ENCODE measurements at regions not wholly inside any gene's neighbourhood (a gene's known extent, or its start where the extent isn't known, plus 50 kb on each side); places are given as distances from the start of the nearest gene placed in this dataset.
A peak's percentile ranks its signal among the peaks of the same experiment; 100 is the strongest.

- DNase-seq (ENCODE audit: low read depth in 2 of 2), result no peak
Measured at GRCh38 chr4:112894480-112894879, 155.0 kb upstream of the ANK2 start.

- DNase-seq (ENCODE audit: low read depth in 2 of 2), result no peak
Measured at GRCh38 chr4:112894951-112895350, 154.5 kb upstream of the ANK2 start.

GRCh38 chr4:112895811-112896608 is 153.4 kb upstream of the ANK2 start:
- DNase-seq (ENCODE audit: low read depth in 2 of 2), result no peak

GRCh38 chr4:112896609-112897190 is 152.8 kb upstream of the ANK2 start:
- no peak for DNase-seq (ENCODE audit: low read depth in 2 of 2)

- no peak for DNase-seq (ENCODE audit: low read depth in 2 of 2)
Measured at GRCh38 chr4:112897543-112897942, 151.9 kb upstream of the ANK2 start.

- no peak for DNase-seq (ENCODE audit: low read depth in 2 of 2)
Measured at GRCh38 chr4:112898357-112899141, 150.9 kb upstream of the ANK2 start.

GRCh38 chr4:112900416-112900815 is 149.0 kb upstream of the ANK2 start:
- DNase-seq (ENCODE audit: low read depth in 2 of 2), result no peak

- no peak for DNase-seq (ENCODE audit: low read depth in 2 of 2)
Measured at GRCh38 chr4:112901962-112902411, 147.5 kb upstream of the ANK2 start.

- DNase-seq (ENCODE audit: low read depth in 2 of 2), result no peak
Measured at GRCh38 chr4:112905728-112906127, 143.7 kb upstream of the ANK2 start.

GRCh38 chr4:112908511-112908910 is 140.9 kb upstream of the ANK2 start:
- DNase-seq (ENCODE audit: low read depth in 2 of 2), result no peak

GRCh38 chr4:112910109-112910736 is 139.2 kb upstream of the ANK2 start:
- DNase-seq (ENCODE audit: low read depth in 2 of 2), result peak; percentile 68 to 69

GRCh38 chr4:112916868-112917267 is 132.6 kb upstream of the ANK2 start:
- DNase-seq (ENCODE audit: low read depth in 2 of 2), result peak; percentile 25 to 34

- DNase-seq (ENCODE audit: low read depth in 2 of 2), result no peak
Measured at GRCh38 chr4:112923516-112923915, 125.9 kb upstream of the ANK2 start.

GRCh38 chr4:112926819-112927218 is 122.6 kb upstream of the ANK2 start:
- no peak for DNase-seq (ENCODE audit: low read depth in 2 of 2)

GRCh38 chr4:112927544-112927943 is 121.9 kb upstream of the ANK2 start:
- DNase-seq (ENCODE audit: low read depth in 2 of 2), result no peak

- no peak for DNase-seq (ENCODE audit: low read depth in 2 of 2)
Measured at GRCh38 chr4:112931001-112931400, 118.5 kb upstream of the ANK2 start.

- no peak for DNase-seq (ENCODE audit: low read depth in 2 of 2)
Measured at GRCh38 chr4:112933790-112934189, 115.7 kb upstream of the ANK2 start.

GRCh38 chr4:112938461-112939058 is 110.9 kb upstream of the ANK2 start:
- peak; percentile 18 to 29 for DNase-seq (ENCODE audit: low read depth in 2 of 2)

GRCh38 chr4:112939901-112940300 is 109.6 kb upstream of the ANK2 start:
- DNase-seq (ENCODE audit: low read depth in 2 of 2), result no peak

- DNase-seq (ENCODE audit: low read depth in 2 of 2), result no peak
Measured at GRCh38 chr4:112940336-112940735, 109.1 kb upstream of the ANK2 start.

GRCh38 chr4:112942077-112942476 is 107.4 kb upstream of the ANK2 start:
- DNase-seq (ENCODE audit: low read depth in 2 of 2), result no peak

GRCh38 chr4:112942997-112943396 is 106.5 kb upstream of the ANK2 start:
- DNase-seq (ENCODE audit: low read depth in 2 of 2), result no peak
